ENCODE measurements at regions not wholly inside any gene's neighbourhood (a gene's known extent, or its start where the extent isn't known, plus 50 kb on each side); places are given as distances from the start of the nearest gene placed in this dataset.

DNA sequence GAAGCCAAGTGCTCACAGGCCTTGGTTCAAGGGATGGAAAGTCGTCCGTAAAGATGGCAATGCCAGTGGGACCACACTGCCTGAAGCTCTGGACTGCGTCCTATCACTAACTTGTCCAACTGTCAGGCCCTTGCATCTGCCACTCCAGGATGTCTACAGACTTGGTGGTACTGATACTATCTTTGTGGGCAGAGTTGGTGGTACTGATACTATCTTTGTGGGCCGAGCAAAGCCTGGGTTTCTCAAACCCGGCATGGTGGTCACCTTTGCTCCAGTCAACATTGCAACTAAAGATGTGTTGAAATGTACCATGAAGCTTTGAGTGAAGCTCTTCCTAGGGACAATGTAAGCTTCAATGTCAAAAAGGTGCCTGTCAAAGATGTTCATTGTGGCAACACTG, 128.4 kb upstream of the SEL1L start:
- TF ChIP-seq, protein P1, sequence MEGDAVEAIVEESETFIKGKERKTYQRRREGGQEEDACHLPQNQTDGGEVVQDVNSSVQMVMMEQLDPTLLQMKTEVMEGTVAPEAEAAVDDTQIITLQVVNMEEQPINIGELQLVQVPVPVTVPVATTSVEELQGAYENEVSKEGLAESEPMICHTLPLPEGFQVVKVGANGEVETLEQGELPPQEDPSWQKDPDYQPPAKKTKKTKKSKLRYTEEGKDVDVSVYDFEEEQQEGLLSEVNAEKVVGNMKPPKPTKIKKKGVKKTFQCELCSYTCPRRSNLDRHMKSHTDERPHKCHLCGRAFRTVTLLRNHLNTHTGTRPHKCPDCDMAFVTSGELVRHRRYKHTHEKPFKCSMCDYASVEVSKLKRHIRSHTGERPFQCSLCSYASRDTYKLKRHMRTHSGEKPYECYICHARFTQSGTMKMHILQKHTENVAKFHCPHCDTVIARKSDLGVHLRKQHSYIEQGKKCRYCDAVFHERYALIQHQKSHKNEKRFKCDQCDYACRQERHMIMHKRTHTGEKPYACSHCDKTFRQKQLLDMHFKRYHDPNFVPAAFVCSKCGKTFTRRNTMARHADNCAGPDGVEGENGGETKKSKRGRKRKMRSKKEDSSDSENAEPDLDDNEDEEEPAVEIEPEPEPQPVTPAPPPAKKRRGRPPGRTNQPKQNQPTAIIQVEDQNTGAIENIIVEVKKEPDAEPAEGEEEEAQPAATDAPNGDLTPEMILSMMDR (IDR thresholded peaks at IDR 0.05) = no peak
- no peak for TF ChIP-seq POLR2A (IDR thresholded peaks at IDR 0.05)
